Heart left ventricle (tissue), 16 donors: ENCODE measurements at regions not wholly inside any gene's neighbourhood (a gene's known extent, or its start where the extent isn't known, plus 50 kb on each side); places are given as distances from the start of the nearest gene placed in this dataset.

Experiments used
- ATAC-seq, 4 donors: fragments of 200-7000 bp; cut with Tn5 transposase; one replicate each; pipeline ENCODE4 v1.9.1; 2020 to 2022; ENCODE audit warnings: moderate library complexity in 4 of 4, mild to moderate bottlenecking in 3 of 4, moderate number of reproducible peaks in 1 of 4
- DNase-seq, 5 donors: peaks; one replicate each; pipeline ENCODE4 v3.0.0-alpha.2; 2020
- H3K27ac ChIP-seq, 12 donors: fragments of 200-600 bp; sonication (generic) in 4 of 12; one replicate each; pipeline versions ENCODE4 v1.5.0 to v1.8.0; 2016 to 2022; ENCODE audit warnings: mild to moderate bottlenecking in 2 of 12
- H3K27me3 ChIP-seq, 9 donors: fragments of 200-600 bp; sonication (generic) in 2 of 9; one replicate each; pipeline versions ENCODE4 v1.5.1 to v1.8.0; 2016 to 2022; ENCODE audit warnings: mild to moderate bottlenecking in 3 of 9
- H3K36me3 ChIP-seq, 9 donors: fragments of 200-600 bp; sonication (generic) in 2 of 9; one replicate each; pipeline versions ENCODE4 v1.5.0 to v1.8.0; 2018 to 2022; ENCODE audit warnings: mild to moderate bottlenecking in 2 of 9
- H3K4me1 ChIP-seq, 12 donors: fragments of 200-600 bp; sonication (generic) in 4 of 12; one replicate each; pipeline versions ENCODE4 v1.5.0 to v1.8.0; 2016 to 2022; ENCODE audit warnings: mild to moderate bottlenecking in 3 of 12
- H3K4me3 ChIP-seq, 12 donors: fragments of 200-600 bp; sonication (generic) in 4 of 12; one replicate each; pipeline versions ENCODE4 v1.5.0 to v1.8.0; 2017 to 2022; ENCODE audit warnings: mild to moderate bottlenecking in 9 of 12, moderate library complexity in 4 of 12
- H3K9me3 ChIP-seq, 12 donors: fragments of 200-600 bp; sonication (generic) in 4 of 12; one replicate each; pipeline versions ENCODE4 v1.5.0 to v1.8.0; 2016 to 2022; ENCODE audit warnings: mild to moderate bottlenecking in 1 of 12
- CTCF ChIP-seq, 12 donors: fragments of 200-600 bp; sonication (generic) in 4 of 12; IDR thresholded peaks; one replicate each; pipeline versions ENCODE4 v1.5.0 to v1.8.0; 2018 to 2022; ENCODE audit warnings: antibody characterized with exemption in 12 of 12, mild to moderate bottlenecking in 5 of 12
- POLR2A ChIP-seq, 2 donors: fragments of 450-650 bp; IDR thresholded peaks; one replicate each; pipeline ENCODE4 v1.6.1; 2017; ENCODE audit warnings: antibody characterized with exemption in 2 of 2, mild to moderate bottlenecking in 2 of 2, moderate library complexity in 2 of 2
- WGBS, 4 donors: extraction: QIAGEN DNeasy Blood & Tissue Kit in 2 of 4; methylation state at CpG; one replicate each; pipeline versions ENCODE4 v1.1.5 to v1.1.7; 2013 to 2018; 5-methylcytosine and 5-hydroxymethylcytosine counted together
- intact Hi-C, 10 donors: fragments of 100-400 bp; cut with DNase I; formaldehyde crosslinking; loops; one replicate each; pipeline versions ENCODE4 v1.11.1 to v1.14.2; 2022
- donor health status: ischemic (EF 13 %, LVEDD 7.1; RV severe dilation, severe dysfunction).
- donor health status: healthy with polysubstance abuse.
- donor health status: DM: no; HTN: yes; CAD: no.
- donor health status: DM: no; HTN: no; CAD: no.
- donor health status: ischemic (EF 25% LVEDD 6.9; RV normal size, moderate dysfunction).
- donor health status: ischemic (EF 25% LVEDD 5.7; RV mildly dilated, moderate dysfunction).
- donor health status: healthy.
- donor health status: DM: yes; HTN: yes; CAD: no.
- donor health status: ischemic (EF 35%, LVEDD 5.7; RV mildly dilated, moderate dysfunction).
- donor health status: nonischemic (EF 11% LVEDD 7.7; RV severe dilation, severe dysfunction).
- donor health status: DM: yes; HTN: yes; CAD: no.
- donor health status: PGD.
- donor health status: ischemic (EF 29% LVEDD 5.4; RV normal size, mild dysfunction).
- donor health status: nonischemic (EF 23%, LVEDD 6.1; RV moderate dilation, normal function).

GRCh38 chr4:11081006-11081405 lies 347.7 kb downstream of the HS3ST1 start:
- H3K4me3 ChIP-seq = no peak overlapping the region
- ATAC-seq (no peak), DNase-seq (no peak)
- H3K27me3 ChIP-seq = no peaks in the 10 kb centered on the region
- no peaks in the 10 kb centered on the region for H3K4me1 ChIP-seq
- H3K9me3 ChIP-seq = peaks cover 0 to 5% (median 0%) of the 10 kb centered on the region in 12 donors
- TF ChIP-seq POLR2A (IDR thresholded peaks at IDR 0.05) (no peak), CTCF (IDR thresholded peaks at IDR 0.05) (no peak)
- H3K36me3 ChIP-seq = no peaks in the 10 kb centered on the region
- intact Hi-C loops = no loop called here
- no peak overlapping the region for H3K27ac ChIP-seq

- Histone ChIP-seq H3K9me3 (peaks cover 0 to 5% (median 0%) of the 10 kb centered on the region in 12 donors), H3K4me1 (peaks cover 0 to 2% (median 0%) of the 10 kb centered on the region in 12 donors), H3K27ac (no peak overlapping the region), H3K36me3 (no peaks in the 10 kb centered on the region), H3K27me3 (no peaks in the 10 kb centered on the region), H3K4me3 (no peak overlapping the region)
- TF ChIP-seq CTCF (IDR thresholded peaks at IDR 0.05) (no peak), POLR2A (IDR thresholded peaks at IDR 0.05) (no peak)
- ATAC-seq (peak in 1 of 4 donors; percentile 73), DNase-seq (no peak)
- intact Hi-C loops = no loop called here
- 71 to 81% (median 74%) methylated on average over 1 of the region's 1 CpG for WGBS, 4 donors
These were observed 349.5 kb downstream of the HS3ST1 start for GRCh38 chr4:11079171-11079570.

GRCh38 chr4:11074581-11075241 lies 354.0 kb downstream of the HS3ST1 start:
- no peak for DNase-seq
- no peak overlapping the region for H3K27ac ChIP-seq
- WGBS, 4 donors = 40 to 60% (median 53%) methylated on average over 4 of the region's 4 CpGs
- no peak for ATAC-seq
- TF ChIP-seq POLR2A (IDR thresholded peaks at IDR 0.05) (no peak), CTCF (IDR thresholded peaks at IDR 0.05) (no peak)
- H3K27me3 ChIP-seq = peaks cover 0 to 5% (median 0%) of the 10 kb centered on the region in 9 donors
- no peak overlapping the region for H3K4me3 ChIP-seq
- H3K36me3 ChIP-seq = no peaks in the 10 kb centered on the region
- H3K4me1 ChIP-seq = peaks cover 0 to 7% (median 0%) of the 10 kb centered on the region in 12 donors
- intact Hi-C loops = no loop called here
- no peaks in the 10 kb centered on the region for H3K9me3 ChIP-seq

- 65 to 79% (median 77%) methylated on average over 6 of the region's 6 CpGs for WGBS, 4 donors
- H3K36me3 ChIP-seq = no peaks in the 10 kb centered on the region
- TF ChIP-seq CTCF (IDR thresholded peaks at IDR 0.05) (no peak), POLR2A (IDR thresholded peaks at IDR 0.05) (no peak)
- peaks cover 0 to 5% (median 0%) of the 10 kb centered on the region in 9 donors for H3K27me3 ChIP-seq
- no peak overlapping the region for H3K4me3 ChIP-seq
- intact Hi-C loops = no loop called here
- DNase-seq (peak in 4 of 5 donors; percentile 26 to 79 (median 52)), ATAC-seq (peak; percentile 70 to 97 (median 92))
- no peaks in the 10 kb centered on the region for H3K9me3 ChIP-seq
- peaks cover 0 to 7% (median 0%) of the 10 kb centered on the region in 12 donors for H3K4me1 ChIP-seq
- H3K27ac ChIP-seq = peak overlapping the region in 6 of 12 donors; percentile 7 to 57 (median 27)
These were observed 355.1 kb downstream of the HS3ST1 start for GRCh38 chr4:11073621-11074051.
